NCI-H226 (cell line): ENCODE measurements at regions not wholly inside any gene's neighbourhood (a gene's known extent, or its start where the extent isn't known, plus 50 kb on each side); places are given as distances from the start of the nearest gene placed in this dataset.
"Not testable (repeated sequence)": the region's sequence is repeated elsewhere in the genome, so short reads cannot be mapped to it uniquely, and the experiment has no call there.

Experiments used
- DNase-seq: peaks from one replicate; pipeline ENCODE4 v3.0.0-alpha.2; 2015

DNA sequence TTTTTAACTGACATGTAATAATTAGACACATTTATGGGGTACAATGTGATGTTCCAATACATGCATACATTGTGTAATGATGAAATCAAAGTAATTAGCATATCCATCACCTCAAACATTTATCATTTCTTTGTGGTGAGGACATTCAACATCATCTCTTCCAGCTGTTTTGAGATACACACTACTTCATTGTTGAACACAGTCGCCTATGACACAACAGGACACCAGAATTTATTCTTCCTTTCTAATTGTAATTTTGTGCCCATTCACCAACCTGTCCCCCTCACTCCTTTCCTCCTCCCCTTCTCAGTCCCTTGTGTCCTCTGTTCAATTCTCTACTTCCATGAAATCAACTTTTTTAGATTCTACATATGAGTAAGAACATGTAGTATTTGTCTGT lies 113.4 kb upstream of the CBLB start:
- no peak for DNase-seq

GRCh38 chr3:105984837-105985236 lies 116.0 kb upstream of the CBLB start:
- peak; percentile 72 for DNase-seq

DNA sequence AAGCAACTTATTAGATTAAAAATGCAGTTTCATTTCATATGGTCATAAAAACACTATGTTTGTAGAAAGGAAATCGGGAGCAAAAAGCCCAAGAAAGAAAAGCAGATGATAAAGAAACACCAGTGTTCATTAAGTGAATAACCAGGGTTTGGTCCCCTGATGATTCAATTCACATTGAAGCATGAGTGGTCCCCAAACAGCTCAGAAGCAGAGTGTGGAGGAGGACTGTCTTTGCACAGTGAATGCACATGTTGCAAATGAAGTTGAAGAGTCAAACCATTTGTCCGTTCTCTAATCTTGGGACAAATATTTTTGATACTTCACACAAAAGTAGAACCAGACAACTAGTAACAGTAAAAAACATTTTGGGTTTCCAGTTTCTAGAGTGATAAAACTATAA lies 117.5 kb upstream of the CBLB start:
- DNase-seq, result not testable (repeated sequence)

GRCh38 chr3:105987809-105988208 lies 119.0 kb upstream of the CBLB start:
- no peak for DNase-seq

DNA sequence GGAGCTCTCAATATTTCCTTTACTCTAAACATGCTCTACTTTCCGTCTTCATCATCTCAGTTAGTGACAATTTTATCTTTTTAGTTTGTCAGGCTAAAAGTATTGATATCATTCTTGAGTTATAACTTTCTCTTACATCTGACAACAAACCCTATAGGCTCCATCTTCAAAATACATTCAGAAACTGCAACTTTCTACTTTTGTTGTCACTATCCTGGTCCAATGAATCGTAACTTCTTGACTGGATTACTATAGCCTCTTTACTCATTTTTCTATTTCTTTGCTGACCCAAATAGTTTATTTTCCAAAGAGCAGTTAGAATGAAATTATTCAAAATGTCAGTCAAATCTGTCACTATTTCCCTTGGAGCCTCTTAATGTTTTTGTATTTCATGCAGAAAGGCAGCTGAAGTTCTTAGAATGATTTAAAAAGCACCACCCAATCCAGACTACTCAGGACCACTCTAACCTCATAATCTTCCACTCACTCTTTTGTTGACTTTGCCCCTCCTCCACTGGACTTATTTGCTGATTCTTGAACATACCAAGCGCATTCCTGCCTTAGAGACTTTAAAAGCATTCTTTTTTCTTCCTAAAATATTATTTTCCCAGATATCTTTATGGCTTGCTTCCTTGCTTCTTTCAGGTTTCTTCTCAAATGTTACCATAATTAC lies 119.9 kb upstream of the CBLB start:
- no peak for DNase-seq

DNA sequence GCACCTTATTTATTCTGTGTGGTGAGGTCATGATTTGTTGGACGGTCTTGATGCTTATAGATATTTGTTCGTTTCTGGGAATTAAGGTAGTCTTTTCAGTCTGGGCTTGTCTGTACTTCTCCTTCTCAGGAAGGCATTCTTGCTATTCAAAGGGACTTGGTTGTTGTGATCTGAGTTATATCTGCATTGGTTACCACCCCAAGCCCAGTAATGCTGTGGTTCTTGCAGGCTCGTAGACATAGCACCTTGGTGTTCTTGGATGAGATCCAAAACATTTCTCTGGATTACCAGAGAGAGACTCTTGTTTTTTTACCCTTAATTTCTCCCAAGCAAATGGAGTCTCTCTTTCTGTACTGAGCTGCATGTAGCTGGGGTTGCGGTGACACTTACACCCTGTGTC lies 128.0 kb upstream of the CBLB start:
- DNase-seq, result no peak

DNA sequence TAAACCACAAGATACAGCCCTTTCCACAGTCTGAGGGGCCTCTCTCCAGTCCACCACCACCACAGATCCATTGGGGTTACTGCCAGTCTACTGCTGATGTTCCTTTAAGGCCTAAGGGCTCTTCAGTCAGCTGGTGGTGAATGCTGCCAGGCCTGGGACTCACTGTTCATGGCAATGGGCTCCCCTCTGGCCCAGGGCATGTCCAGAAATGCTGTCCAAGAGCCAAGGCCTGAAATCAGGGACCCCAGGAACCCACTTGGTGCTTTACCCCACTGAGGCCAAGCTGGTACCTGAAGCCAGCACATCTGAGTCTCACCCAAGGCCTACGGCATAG lies 128.6 kb upstream of the CBLB start:
- DNase-seq, result no peak

DNA sequence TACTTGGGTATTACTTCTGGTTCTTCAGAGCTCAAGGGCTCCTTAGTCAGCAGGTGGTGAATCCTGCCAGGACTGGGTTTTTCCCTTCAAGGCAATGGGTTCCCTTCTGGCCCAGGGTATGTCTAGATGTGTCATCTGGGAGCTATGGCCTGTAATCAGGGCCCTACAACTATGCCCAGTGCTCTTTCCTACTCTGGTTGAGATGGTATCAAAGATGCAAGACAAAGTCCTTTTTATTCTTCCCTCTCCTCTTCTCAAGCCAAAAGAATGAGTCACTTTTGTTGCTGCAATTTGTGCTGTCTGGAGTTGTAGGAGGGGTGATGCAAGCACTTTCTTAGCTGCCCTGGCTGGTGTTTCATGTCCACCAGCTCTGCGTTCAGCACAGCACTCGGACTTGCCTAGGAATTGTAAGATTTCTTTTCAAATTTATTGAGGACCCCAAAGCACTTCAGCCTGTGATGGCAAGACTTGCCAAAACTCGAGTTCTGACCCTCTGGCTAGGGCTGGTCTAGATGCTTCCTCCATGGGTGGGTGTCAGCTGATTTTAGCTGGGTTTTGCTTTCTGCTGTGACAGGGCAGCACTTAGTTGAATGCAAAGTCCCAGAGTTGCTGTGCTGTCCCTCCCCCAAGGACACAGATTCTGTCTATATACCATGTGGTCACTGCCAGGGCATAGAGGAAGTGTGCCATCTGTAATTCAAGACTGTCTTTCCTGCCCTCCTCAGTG lies 129.2 kb upstream of the CBLB start:
- peak; percentile 94 for DNase-seq

GRCh38 chr3:105999856-106000255 lies 131.0 kb upstream of the CBLB start:
- no peak for DNase-seq

- no peak for DNase-seq
Observed at GRCh38 chr3:106001923-106002322, 133.1 kb upstream of the CBLB start.

- peak; percentile 78 for DNase-seq
Observed at GRCh38 chr3:106004137-106004681, 135.4 kb upstream of the CBLB start.

GRCh38 chr3:106004826-106005225 lies 136.0 kb upstream of the CBLB start:
- DNase-seq, result no peak

GRCh38 chr3:106006001-106006400 lies 137.2 kb upstream of the CBLB start:
- DNase-seq, result peak; percentile 95

DNA sequence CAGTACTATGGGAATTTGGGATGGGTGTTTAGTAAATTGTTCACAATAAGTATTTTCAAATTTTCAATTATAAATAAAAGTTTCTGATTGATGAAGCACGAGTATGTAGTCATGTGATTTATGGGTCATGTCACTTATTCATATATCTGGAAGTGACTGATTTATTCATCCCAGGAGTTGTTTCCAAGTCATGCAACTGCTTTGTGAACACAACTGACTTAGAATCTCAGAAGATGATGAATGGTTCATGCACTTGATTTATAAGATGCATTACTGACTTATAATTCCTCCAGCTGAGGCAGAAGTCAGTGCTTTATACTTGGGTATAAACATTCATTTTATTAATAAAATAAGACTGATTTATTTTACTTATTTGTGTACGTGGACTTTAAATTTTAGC lies 137.8 kb upstream of the CBLB start:
- peak; percentile 18 for DNase-seq

- no peak for DNase-seq
Observed at GRCh38 chr3:106007512-106007911, 138.7 kb upstream of the CBLB start.

DNA sequence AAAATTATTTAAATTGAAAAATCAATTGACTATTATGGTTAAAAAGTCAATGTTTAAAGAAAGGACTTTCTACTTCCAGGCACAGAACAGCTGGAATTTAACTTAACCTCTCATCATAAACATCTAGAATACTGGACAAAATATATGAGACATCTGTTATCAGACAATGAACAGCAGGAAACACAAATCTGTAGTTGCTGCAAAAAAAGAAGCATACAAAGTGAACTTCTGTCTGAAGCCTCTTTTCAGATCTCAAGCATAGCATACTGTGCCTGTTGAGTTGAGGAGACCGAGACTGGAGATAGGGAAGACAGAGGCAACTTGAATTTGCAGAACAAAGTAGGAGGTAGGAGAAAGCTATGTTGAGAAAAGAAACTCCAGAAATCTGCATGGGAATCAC lies 140.0 kb upstream of the CBLB start:
- no peak for DNase-seq

DNA sequence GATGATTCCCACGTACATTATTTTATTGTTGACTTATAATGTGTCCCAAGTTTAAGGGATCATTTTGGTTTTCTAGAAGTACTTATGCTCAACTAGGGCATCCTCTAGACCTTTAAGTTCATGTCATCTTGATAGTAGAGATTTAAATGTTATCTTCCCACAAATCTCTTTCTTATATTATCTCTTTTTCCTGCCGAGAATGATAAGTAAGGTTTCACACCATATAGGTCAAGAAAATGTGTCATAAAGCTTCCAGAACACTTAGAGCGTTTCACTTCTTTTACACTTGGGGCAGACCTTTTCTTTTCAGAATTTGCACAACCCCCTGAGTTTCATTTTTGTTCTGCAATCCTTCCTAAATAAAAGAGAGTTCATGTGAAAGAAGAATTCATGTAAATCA lies 142.0 kb upstream of the CBLB start:
- no peak for DNase-seq

- DNase-seq, result no peak
Observed at GRCh38 chr3:106013971-106014370, 145.2 kb upstream of the CBLB start.

DNA sequence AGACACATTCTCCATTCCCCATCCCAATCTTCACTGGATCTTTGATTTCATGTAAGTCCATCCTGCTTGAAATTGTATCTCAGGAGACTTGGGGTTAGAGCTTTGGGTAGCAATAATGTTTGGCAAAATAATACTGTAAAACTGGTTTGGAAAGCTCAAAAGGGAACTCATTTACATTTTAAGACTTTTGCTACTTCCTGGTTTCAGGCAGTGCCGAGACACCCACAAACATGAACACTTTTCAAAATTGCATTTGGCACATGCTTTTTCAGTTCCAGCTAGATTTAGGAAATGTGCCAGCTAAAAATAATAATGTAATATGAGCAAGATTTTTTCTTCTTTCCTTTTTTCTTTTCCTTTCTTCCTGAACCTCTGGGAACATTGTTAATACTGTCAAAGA lies 145.7 kb upstream of the CBLB start:
- DNase-seq, result no peak

GRCh38 chr3:106014971-106015370 lies 146.2 kb upstream of the CBLB start:
- DNase-seq, result no peak

DNA sequence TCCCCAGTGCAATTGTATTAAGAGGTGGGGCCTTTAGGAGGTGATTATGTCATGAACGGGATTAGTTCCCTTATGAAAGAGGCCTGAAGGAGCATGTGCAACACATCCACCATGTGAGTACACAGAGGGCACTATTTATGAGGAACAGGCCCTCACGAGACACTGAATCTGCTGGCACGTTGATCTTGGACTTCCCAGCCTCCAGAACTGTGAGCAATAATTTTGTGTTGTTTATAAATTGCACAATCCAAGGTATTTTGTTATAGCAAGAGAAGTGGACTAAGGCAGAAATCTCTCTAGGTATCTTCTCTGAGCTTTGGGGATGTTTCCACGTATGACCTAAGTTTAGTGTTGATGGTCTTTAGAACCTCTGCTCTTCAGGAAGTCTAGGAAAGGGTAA lies 149.3 kb upstream of the CBLB start:
- no peak for DNase-seq

DNA sequence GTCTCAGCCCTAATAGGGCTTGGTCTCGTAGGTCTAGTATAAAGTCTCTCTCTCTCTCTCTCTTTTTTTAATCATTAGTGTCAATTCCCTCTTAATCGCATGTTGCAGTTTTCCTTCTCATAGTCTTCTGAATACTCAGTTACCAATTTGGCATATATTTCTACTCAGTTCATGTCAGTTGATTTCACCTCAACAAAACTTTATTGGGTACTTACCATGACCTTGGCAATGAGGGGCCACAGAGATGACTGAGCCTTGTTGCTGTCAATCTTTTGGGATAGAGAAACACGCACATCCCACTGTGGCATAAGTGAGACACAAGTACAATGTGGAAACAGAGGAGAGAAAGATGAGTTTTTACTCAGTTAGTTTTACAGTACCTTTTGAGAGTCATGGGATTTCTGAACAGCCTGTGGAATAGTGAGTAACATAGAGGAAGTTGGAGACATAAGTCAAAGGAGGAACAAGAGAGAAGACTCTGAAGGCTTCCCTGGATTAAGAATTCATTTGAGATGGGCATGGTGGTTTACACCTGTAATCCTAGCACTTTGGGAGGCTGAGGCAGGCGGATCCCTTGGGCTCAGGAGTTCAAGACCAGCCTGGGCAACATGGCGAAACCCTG lies 150.2 kb upstream of the CBLB start:
- DNase-seq, result no peak

- DNase-seq, result no peak
Observed at GRCh38 chr3:106022913-106023312, 154.1 kb upstream of the CBLB start.

- DNase-seq, result peak; percentile 24
Observed at GRCh38 chr3:106025151-106025722, 156.4 kb upstream of the CBLB start.
